PC-3 (cell line): ENCODE measurements at regions not wholly inside any gene's neighbourhood (a gene's known extent, or its start where the extent isn't known, plus 50 kb on each side); places are given as distances from the start of the nearest gene placed in this dataset.

Experiments
- EZH2 ChIP-seq: fragments of 300-600 bp; sonication (generic); IDR thresholded peaks from one replicate; pipeline ENCODE4 v1.6.1; 2017; ENCODE audit warnings: antibody characterized with exemption, mild to moderate bottlenecking, low read length; ENCODE audit not compliant: unreplicated experiment
- TF ChIP-seq, protein P1 (sequence below): fragments of 300-600 bp; sonication (generic); conservative IDR thresholded peaks from 2 replicates; pipeline ENCODE4 v1.5.1; 2017; ENCODE audit warnings: antibody characterized with exemption, low read depth, mild to moderate bottlenecking, low read length

DNA sequence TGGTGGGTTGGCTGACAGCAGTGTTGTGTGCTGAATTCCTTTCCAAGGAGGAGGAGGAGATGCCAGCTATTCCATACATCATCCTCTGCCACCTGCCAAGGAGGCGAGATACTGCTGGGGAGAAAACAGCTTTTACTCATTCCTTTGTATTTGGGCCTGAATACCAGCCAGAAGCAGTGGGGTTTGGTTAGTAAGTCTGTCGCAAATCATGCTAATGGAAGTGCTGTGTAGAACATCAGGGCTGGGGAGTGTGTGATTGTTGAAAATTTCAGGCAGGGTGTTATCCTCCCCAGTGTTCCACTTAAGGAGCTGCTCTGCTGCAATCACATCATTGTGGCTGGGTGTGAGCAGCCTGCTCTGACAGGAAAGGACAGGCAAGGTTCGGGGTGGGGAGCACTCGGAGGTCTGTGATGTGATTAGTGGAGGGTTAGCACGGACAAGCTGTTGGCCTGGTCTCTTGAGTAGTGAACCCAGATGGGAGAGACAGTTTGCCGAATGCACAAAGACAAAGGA, 128.2 kb upstream of the DLX2 start:
- TF ChIP-seq, protein P1, sequence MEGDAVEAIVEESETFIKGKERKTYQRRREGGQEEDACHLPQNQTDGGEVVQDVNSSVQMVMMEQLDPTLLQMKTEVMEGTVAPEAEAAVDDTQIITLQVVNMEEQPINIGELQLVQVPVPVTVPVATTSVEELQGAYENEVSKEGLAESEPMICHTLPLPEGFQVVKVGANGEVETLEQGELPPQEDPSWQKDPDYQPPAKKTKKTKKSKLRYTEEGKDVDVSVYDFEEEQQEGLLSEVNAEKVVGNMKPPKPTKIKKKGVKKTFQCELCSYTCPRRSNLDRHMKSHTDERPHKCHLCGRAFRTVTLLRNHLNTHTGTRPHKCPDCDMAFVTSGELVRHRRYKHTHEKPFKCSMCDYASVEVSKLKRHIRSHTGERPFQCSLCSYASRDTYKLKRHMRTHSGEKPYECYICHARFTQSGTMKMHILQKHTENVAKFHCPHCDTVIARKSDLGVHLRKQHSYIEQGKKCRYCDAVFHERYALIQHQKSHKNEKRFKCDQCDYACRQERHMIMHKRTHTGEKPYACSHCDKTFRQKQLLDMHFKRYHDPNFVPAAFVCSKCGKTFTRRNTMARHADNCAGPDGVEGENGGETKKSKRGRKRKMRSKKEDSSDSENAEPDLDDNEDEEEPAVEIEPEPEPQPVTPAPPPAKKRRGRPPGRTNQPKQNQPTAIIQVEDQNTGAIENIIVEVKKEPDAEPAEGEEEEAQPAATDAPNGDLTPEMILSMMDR = no peak
- no peak for TF ChIP-seq EZH2
